ENCODE measurements at regions not wholly inside any gene's neighbourhood (a gene's known extent, or its start where the extent isn't known, plus 50 kb on each side); places are given as distances from the start of the nearest gene placed in this dataset.
"Not testable (repeated sequence)": the region's sequence is repeated elsewhere in the genome, so short reads cannot be mapped to it uniquely, and the experiment has no call there.

DNA sequence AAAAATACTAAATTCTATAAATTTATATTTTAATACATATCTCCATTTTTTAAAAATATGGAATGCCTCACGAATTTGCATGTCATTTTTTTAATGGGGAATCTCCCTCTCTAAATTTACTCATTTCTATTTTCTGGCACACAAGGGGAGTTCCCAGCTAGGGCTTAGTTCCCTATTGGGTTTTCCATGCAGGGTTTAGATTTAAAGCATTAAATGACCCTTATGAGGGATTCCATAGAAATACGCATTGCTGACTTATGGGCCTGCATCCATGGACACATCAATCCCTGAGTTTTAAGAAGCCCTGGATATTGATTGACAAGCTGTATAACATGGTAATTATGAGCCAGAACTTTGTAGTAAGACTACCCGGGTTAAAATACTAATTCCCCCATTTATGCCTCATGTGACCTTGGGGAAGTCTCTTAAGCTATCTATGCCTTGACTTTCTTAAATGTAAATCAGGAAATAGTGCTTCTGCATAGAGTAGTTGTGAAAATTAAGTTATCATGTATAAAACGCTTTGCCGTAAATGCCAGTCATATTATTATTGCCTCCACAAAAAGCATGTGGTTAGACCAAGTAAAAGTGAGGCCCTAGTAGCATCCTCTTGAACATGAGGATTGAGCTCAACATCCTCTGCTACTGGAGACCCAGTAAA is 78.8 kb upstream of the ANKRD1 start:
- Histone ChIP-seq H3K4me1 (no peaks in the 10 kb centered on the region), H3K27ac (no peak overlapping the region), H3K9me3 (no peaks in the 10 kb centered on the region), H3K36me3 (ENCODE audit: insufficient read depth in 1 of 2, low read depth in 1 of 2) (no peaks in the 10 kb centered on the region), H3K4me3 (no peak overlapping the region), H3K27me3 (ENCODE audit: insufficient read depth in 3 of 3, low read length in 2 of 3) (no peaks in the 10 kb centered on the region)
- 84 to 92% (median 89%) methylated on average over 5 of the region's 5 CpGs for WGBS, 3 donors
- TF ChIP-seq CTCF (IDR thresholded peaks at IDR 0.05), result no peak
- intact Hi-C loops (cut with DNase I), result no loop called here
- ATAC-seq, result no peak
- no peak for DNase-seq

DNA sequence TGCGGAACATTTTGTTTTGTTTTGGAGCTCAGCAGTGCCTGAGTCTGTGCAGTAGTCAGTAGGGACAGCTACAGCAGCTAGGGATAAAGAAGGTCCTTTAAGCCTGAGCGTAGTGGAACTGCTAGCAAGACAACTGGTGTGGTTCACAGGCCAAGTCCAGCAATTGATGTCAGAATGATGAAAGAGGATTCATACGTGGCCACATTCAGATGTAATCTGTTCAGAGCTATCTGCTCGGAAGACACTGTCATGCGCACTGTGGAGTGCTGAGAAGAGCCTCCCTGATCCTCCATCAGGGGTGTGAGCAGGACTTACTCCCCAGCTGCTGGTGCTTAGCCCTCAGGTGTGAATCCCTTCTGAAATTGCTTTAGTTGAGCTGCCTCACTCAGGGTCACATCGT is 79.6 kb upstream of the ANKRD1 start:
- no peak for TF ChIP-seq CTCF (IDR thresholded peaks at IDR 0.05)
- no peak for ATAC-seq
- Histone ChIP-seq H3K9me3 (no peaks in the 10 kb centered on the region), H3K36me3 (ENCODE audit: insufficient read depth in 1 of 2, low read depth in 1 of 2) (no peaks in the 10 kb centered on the region), H3K4me1 (no peaks in the 10 kb centered on the region), H3K4me3 (no peak overlapping the region), H3K27me3 (ENCODE audit: insufficient read depth in 3 of 3, low read length in 2 of 3) (no peaks in the 10 kb centered on the region), H3K27ac (no peak overlapping the region)
- WGBS, 3 donors, result 79 to 86% (median 84%) methylated on average over 6 of the region's 6 CpGs
- DNase-seq, result no peak
- intact Hi-C loops (cut with DNase I), result no loop called here

DNA sequence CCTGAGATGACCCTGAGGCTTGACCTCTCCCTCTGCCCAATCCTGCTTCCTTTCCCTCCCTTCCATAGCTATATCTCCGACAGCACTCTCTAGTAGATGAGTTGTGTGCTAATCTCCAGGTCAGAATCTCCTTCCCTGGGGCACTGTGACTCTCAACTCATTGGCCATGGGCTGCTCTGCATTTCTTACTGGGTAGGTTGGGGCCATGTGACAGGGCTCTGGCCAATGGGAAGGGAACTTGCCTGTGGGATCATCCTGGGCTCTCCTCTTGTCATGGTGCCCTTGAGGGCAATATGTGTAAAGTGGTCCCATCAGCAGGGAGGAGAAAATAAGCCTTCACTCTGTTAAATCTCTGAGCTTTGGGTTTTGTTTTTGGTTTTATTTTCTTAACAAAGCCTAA is 80.1 kb upstream of the ANKRD1 start:
- Histone ChIP-seq H3K27ac (no peak overlapping the region), H3K4me1 (no peaks in the 10 kb centered on the region), H3K36me3 (ENCODE audit: insufficient read depth in 1 of 2, low read depth in 1 of 2) (no peaks in the 10 kb centered on the region), H3K4me3 (no peak overlapping the region), H3K27me3 (ENCODE audit: insufficient read depth in 3 of 3, low read length in 2 of 3) (no peaks in the 10 kb centered on the region), H3K9me3 (no peaks in the 10 kb centered on the region)
- ATAC-seq, result no peak
- intact Hi-C loops (cut with DNase I), result no loop called here
- WGBS, 3 donors, result 88 to 100% (median 95%) methylated on average over 1 of the region's 1 CpG
- DNase-seq, result no peak
- TF ChIP-seq CTCF (IDR thresholded peaks at IDR 0.05), result no peak

- Histone ChIP-seq H3K4me1 (no peaks in the 10 kb centered on the region), H3K27ac (no peak overlapping the region), H3K9me3 (no peaks in the 10 kb centered on the region), H3K36me3 (ENCODE audit: insufficient read depth in 1 of 2, low read depth in 1 of 2) (no peaks in the 10 kb centered on the region), H3K27me3 (ENCODE audit: insufficient read depth in 3 of 3, low read length in 2 of 3) (no peaks in the 10 kb centered on the region), H3K4me3 (no peak overlapping the region)
- intact Hi-C loops (cut with DNase I), result no loop called here
- DNase-seq (no peak), ATAC-seq (no peak)
- 83 to 86% (median 84%) methylated on average over 3 of the region's 3 CpGs for WGBS, 3 donors
- no peak for TF ChIP-seq CTCF (IDR thresholded peaks at IDR 0.05)
These were observed 81.8 kb upstream of the ANKRD1 start for GRCh38 chr10:91002656-91003055.

GRCh38 chr10:91003379-91003778 is 82.5 kb upstream of the ANKRD1 start:
- intact Hi-C loops (cut with DNase I), result not testable (repeated sequence)

GRCh38 chr10:91005276-91005675 is 84.4 kb upstream of the ANKRD1 start:
- not testable (repeated sequence) for H3K27me3 ChIP-seq (ENCODE audit: insufficient read depth in 3 of 3, low read length in 2 of 3); H3K36me3 ChIP-seq (ENCODE audit: insufficient read depth in 1 of 2, low read depth in 1 of 2); H3K4me1 ChIP-seq; ATAC-seq; H3K27ac ChIP-seq; H3K9me3 ChIP-seq; DNase-seq; H3K4me3 ChIP-seq
- WGBS, 3 donors, result 84 to 87% (median 86%) methylated on average over 3 of the region's 3 CpGs
- intact Hi-C loops (cut with DNase I), result loop anchor here (5.0 kb wide), 2 partner anchors 72 to 247 kb away; no protein-coding TSS in a partner anchor

More at GRCh38 chr10:91003379-91003778, 82.5 kb upstream of the ANKRD1 start:
- ATAC-seq; H3K36me3 ChIP-seq (ENCODE audit: insufficient read depth in 1 of 2, low read depth in 1 of 2); H3K4me3 ChIP-seq; H3K9me3 ChIP-seq; DNase-seq; H3K4me1 ChIP-seq; H3K27ac ChIP-seq; H3K27me3 ChIP-seq (ENCODE audit: insufficient read depth in 3 of 3, low read length in 2 of 3): not testable (repeated sequence)
- WGBS, 3 donors, result 81 to 100% (median 93%) methylated on average over 1 of the region's 1 CpG

Data from psoas muscle (tissue), 7 donors.